AG08396 (cell line): ENCODE measurements at regions not wholly inside any gene's neighbourhood (a gene's known extent, or its start where the extent isn't known, plus 50 kb on each side); places are given as distances from the start of the nearest gene placed in this dataset.
A peak's percentile ranks its signal among the peaks of the same experiment; 100 is the strongest.

Source experiments
- DNase-seq: peaks from one replicate; pipeline ENCODE4 v3.0.0; 2012; ENCODE audit warnings: low spot score, mixed read lengths

DNA sequence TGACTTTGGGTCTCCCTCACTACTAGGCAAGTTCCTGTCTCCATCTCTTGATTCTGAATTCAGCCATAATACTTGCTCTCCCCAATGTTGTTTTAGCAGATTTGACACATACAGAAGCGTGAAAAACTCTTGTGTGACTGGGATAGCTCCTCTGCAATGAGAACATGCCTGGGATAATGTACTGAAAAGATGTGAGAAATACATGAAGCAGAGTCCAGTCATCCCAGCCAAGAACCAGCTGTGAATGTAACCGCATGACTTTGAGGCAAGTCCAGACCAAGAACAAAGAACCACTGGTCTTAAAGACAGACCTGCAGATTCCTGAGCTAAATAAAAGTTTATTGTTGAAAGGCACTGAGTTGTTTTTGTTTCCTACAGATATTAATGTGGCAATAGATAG lies 135.0 kb downstream of the NMUR2 start:
- DNase-seq: no peak

DNA sequence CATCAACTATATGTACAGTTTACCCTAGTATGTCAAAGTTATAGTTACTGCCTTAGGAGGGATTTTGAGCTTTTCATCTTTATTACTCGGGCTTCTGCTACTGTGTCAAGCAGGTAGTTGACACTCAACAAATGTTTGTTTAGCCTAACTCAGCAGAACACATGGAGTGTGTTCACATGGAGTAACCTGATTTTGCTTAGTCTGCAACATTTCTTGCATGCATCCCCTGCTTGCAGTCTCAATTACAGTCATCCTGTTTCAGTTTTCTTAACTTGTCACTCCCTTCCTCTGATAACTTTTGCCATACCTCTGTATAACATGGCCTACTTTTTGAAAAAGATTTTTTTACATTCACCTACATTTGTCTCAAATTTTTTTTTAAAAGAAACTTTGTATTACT lies 135.5 kb downstream of the NMUR2 start:
- no peak for DNase-seq

DNA sequence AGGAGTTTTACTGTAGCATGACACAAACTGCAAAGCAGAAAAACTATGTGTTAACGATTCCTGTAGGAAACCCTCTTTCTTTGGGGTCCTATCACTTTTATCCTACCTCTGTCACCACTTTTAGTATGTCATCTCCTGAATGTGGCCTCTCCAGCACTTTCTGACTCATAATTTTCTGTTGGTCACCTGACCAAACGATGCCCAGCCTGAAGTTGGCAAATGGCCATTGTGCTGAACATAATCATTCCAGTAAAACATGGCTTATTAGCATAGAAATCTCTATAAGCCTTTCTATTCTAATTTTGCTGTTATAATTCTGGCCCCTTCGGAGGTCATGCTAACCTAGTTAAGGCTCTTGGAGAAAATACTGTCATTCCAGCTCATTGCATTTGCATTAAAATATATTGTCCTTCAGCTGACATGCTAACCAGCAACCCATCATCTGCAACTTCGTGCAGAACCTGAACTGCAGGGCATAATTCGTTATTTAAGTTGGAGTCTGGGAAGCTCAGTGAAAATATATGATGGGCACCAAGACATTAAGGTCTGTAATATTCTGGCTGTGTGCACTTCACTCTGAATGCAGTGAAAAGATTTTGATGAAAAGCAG lies 140.3 kb downstream of the NMUR2 start:
- no peak for DNase-seq

DNA sequence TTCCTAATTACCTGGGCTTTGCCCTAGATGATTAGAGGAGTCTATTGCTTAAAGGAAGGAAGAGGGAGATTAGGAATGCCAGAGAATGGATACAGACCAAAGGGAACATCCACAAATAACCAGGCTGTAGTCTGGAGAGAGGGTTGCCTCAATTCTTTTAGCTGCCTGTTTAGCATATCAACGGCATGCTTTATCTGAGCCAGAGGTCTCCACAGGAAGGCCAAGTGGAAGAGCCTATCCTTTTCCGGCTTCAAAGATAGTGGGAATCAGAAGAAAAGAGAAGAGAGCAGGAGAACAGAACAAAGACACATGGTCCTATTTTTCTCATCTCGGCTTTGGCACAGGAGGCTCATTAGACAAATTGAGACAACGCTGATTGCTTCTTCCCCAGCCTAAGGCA lies 142.4 kb downstream of the NMUR2 start:
- no peak for DNase-seq

DNA sequence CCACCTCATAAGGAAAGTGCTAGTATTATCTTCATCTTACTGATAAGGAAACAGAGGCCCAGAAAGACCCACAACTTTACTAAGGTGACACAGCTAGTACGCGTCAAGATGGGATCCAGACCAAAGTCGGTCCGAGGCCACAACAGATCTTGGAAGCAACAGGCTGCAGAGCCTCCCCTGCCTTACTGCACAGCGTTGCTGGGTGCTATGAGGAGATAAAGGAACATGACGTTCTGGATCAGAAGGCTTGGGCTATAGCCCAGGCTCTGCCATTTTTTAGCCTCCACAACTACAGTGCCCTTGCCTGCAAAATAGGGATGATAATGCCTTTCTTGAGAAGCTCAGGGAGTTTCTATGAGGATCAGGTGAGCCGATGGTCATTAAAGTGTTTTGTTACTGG lies 144.1 kb downstream of the NMUR2 start:
- DNase-seq: no peak

DNA sequence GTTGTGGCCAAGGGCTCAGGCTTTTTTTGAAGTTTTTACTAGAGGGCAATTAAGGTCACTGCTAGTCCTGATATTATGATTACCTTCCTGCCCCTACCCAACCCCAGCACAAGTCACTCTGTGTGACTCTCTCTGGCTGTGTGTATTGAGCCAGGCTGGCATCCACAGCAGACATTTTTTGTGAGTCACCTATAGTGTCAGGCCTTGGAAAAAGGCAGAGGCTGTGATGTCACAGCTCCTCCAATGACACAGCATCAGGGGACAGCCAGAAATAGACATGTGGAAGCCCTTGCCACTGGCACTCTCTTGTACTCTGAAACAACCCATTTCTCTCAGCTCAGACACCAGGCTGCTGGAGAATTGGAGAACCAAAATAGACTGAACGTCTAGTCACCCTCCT lies 145.4 kb downstream of the NMUR2 start:
- DNase-seq: no peak

DNA sequence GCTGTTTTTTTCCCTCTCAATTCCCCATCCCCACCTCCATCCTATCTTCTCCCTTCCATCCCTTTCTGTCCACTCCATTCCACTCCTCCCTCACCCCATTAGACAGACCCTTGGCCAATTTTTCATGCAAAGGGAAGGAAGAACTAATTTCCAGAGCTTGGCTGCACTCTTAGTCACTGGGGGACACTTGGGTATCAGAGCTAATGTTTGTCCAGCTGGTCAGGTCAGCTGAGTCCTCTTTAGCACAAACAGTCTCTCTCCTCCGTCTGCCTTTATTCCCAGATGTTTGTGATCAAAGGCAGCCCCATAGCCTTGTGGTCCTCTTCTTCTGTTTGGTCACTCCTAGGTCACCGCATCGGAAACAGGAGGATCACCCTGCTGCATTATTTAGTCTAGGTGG lies 148.5 kb downstream of the NMUR2 start:
- no peak for DNase-seq

DNA sequence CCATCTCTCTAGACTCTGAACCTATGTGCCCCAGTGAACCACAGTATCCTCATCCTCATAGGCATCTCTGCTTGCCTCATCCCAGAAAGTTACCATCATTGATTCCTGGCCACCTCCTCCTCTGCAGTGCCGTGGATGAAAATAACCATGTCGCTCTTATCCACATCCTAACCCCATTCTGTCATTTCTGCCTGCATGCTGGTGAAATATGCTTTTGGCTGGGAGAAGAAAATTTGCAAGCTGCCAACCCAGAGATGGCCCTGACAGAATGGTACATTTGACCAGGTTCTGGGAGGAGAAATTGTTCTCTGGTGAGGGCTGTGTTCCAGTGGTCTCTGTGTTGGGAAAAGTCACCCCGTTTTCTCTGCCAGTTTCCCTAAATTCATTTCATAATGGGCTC lies 149.7 kb downstream of the NMUR2 start:
- no peak for DNase-seq

DNA sequence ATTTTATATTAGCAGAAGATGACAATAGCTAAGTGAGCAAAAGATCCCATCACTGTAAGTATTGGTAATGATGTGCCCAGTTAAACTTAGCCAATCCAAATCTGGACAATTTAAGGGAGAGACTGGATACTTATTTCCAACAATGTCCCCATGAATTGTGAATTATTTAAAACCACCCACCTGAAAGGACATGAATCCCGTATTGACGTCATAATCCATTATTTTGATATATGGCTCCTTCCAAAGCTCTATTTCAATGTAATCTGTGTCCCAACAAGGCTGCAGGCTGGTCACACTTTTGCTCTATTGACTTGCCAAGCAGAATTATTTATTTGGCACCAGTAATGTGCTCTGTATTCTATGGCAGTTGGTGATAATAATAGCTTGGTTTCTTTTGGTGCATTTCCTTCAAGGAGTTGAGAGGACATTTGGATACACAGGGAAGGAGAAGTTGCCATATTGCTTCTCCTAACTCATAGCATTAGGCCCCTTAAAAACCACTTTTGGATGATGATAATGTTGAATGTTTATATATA lies 157.2 kb downstream of the NMUR2 start:
- DNase-seq: no peak

DNA sequence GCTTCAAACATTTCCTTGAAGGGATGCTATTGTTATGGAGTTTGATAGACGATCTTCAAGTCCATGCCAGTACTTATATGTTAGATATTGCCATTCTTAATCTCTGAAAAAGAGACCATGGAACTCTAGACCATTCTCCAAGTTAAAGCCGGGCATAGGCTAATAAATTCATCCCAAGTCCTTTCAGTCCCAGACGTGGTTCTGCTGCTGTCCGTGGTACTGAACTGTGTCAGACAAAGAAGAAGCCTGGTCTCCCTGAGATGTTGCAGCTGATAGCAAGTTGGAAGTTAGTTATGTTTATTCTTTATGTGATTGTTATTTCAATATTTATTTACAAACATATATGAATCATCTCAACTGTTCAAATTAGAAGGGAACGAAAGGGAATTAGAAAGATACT lies 158.7 kb downstream of the NMUR2 start:
- DNase-seq: peak; percentile 4

DNA sequence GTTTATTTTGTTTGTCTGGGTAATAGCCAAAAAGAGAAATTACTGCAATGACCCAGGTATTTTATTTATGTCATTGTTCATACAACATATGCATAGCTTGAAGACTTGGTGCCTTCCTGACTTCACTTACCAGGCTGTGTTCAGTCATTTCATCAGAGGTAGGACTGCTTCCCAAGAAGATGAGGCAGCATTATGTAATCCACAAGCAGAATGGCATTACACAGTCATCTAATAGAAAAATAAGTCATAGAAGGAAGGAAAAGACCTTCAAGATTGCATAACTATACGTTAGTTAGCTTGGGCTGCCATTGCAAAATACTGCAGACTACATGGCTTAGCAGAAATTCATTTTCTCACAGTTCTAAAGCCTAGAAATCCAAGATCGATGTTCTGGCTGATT lies 167.5 kb downstream of the NMUR2 start:
- no peak for DNase-seq

DNA sequence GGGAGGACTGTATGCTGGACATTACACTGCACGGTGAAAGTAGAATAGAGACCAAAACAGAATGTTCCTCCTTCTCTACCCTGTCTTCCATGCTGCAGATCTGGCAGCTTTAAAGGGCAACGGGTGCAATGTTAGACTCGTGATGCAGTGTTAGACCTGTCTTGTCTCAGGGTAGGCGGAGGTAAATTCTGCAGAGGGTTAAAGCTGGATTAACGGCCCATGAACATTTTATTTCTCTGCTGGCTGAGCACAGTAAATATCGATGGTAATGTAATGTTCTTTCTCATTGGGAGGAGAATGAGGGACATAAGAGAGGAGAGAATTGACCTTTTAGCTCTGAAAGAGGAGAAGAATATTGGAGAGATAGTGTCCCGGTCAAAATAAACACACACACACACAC lies 178.9 kb downstream of the NMUR2 start:
- DNase-seq: no peak

DNA sequence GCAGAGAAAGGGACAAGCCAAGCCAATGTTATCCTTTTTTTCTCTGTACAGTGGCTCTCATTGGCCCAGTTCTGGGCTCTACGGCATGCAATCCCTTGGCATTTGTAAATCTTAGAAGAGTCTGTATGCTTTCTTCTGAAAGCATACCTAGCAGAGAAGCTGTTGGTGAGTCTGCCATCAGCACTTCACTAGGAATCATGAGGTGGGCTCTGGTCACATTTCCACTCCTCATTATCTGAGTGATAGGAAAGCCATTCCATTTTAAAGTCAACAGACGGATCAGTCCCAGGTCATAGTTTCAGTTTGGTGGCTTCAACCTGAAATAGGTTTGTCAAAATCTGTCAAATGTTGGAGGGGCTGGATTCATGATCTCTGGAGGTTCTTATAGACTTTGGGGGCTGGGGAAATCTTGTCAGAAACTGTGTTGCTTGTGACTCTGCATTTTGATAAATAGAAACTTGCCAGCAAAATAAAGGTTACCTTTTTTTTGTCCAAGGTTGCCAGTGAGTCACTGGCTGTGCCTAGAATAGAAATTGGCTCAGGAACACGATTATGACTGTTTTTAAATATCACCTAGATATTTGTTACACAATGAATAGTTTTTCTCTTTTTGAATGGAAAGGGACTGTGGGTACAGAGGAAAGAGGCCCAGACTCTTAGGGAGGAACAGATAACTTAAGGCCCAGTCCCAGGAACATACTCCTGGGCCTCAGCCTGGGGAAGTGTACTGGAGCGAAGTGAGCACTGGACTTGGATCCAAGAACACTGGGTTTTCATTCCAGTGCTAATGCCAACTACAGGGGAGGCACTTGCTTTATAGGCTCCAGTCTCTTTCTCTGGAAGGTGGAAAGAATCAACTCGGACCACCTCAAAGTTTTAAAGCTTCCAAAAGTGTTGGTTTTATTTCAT lies 183.1 kb downstream of the NMUR2 start:
- no peak for DNase-seq

DNA sequence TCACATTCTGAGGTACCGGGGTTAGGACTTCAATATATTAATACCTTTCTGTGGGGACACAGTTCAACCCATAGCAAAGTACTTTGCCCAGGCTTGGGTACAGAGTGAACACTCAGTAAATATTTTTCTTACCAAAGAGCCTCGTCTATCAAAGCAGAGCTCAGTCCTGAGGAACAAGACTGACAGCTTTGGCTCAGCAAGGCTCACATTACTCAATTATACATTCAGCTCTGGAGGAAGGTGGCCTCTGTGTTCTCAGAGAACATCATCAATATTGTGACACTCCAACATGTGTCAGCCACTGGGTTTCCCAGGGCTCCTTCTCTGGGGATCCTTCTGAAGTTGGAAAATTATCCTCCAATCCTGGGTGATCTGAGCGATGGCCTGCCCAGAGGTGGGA lies 186.4 kb downstream of the NMUR2 start:
- no peak for DNase-seq

DNA sequence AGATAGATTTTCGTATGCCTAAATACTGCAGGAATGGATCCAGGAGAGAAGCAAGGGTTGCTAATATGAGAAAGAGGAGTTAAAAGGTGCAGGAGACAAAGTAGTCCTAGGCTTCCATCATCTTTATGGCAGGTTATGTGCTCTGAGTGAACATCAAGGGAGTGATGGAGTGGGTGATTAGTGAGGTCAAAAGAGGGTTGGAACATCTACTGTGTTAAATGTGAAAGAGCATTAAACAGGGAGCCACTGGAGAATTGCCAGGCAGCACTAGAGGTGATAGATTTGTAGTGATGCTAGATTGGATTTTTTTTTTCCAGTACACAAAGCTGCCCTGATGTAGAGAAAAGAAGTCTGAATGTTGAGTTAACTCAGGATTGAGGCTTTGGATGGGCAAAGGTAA lies 199.3 kb downstream of the NMUR2 start:
- no peak for DNase-seq

DNA sequence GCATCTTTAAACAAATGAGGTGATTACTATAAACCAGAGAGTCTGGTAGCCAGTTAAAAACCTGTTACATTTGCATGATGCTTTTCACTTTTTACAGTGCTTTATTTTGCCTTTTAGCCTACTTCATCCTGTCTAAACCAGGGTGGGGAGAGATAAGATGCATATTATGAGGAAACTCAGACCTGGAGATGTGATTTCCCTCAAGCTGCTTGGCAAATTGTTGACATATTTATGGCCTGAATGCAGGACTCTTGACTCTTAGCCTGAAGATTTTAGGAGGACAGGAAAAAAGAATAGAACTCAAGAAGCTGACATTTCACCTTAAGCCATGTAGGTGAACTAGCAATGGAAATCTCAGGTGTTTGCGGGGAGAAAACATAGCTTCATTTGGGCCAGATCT lies 202.8 kb downstream of the NMUR2 start:
- no peak for DNase-seq

DNA sequence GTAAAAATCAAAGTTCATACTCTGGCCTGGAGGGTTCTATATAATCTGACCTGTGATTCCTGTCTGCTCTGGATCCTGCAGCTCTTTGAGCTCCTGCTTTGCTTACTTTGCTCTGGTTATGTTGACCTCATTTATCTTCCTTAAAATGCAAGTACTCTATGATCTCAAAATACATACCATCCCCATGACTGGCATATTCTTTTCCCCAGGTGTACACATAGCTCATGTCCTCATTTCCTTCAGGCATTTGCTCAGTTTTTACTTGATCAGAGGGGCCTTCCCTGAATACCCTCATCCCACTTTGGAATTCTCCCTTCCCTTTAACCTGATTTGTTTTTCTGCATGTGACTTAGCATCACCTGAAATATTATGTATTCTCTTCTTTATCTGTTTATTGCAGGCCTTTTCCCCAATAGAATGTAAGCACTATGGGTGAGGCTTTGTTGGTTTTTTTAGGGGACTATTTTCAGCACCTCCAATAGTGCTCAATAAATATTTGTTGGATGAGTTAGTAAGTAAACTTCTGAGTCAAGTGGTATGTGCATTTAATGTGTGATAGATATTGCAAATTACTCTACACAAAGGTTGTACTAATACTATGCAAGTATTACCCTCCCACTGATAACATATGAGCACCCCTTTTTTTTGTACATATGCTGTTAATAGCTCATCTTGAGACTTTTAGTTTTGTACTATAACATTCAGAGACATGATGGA lies 211.5 kb downstream of the NMUR2 start:
- no peak for DNase-seq

DNA sequence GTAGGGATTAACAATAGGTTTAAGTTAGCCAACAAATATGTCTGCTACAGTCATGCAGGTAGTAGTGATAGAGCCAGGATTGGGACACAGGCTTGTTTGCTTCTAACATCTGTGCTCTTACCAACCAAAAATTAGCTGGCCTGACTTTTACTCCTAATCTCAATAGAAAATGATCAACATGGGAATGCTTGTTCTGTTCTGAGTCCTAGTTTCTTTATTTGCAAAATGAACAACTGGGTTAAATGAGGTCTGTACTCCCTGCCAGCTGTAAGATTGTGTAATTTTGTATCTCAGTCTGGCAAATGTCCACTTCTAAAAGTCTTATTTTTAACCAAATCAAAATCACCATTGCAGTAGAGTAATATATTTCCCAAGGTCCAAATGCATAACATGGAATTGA lies 216.8 kb downstream of the NMUR2 start:
- no peak for DNase-seq

DNA sequence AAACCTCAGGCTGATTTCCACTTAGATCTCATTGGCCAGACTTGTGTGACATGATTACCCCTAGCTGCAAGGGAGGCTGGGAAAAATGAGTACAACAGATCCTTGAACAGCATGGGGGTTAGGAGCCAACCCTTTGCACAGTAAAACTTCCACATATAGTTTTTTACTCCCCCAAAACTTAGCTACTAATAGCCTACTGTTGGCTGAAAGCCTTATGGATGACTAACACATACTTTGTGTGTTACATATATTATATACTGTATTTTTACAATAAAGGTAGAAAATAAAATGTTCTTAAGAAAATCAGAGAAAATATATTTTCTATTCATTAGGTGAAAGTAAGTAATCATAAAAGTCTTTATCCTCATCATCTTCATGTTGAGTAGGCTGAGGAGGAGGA lies 217.4 kb downstream of the NMUR2 start:
- DNase-seq: no peak

DNA sequence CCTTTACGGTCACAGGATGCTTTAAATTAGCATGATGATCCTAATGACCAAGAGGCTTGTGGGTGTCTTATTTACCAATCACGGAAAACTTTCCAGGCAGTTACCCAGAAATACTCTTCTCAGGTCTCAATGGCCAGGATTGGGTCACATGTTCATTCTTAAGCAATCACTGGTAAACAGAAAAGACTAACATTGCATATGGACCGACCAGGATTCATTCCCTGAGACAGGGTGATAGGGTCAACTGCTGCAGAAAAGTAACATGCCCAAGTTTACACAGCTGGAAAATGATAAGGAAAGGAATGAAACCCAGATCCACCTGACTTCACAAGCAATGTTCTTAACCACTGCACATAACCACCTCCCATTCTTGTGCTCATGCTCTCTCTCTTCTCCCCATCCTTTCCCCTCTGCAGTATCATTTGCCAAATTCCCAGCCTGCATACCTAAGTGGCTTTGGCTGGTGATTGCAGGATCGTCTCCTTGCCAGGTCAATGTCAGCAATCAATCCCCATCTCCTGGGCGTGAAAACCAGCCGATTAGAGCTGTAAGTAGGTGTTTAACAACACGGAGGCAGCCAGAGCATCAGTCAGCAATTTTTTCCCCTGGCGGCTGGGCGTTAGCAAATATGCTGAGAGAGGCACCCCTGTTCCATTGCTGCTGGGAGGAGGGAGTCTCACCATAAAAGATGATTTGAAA lies 219.4 kb downstream of the NMUR2 start:
- no peak for DNase-seq

DNA sequence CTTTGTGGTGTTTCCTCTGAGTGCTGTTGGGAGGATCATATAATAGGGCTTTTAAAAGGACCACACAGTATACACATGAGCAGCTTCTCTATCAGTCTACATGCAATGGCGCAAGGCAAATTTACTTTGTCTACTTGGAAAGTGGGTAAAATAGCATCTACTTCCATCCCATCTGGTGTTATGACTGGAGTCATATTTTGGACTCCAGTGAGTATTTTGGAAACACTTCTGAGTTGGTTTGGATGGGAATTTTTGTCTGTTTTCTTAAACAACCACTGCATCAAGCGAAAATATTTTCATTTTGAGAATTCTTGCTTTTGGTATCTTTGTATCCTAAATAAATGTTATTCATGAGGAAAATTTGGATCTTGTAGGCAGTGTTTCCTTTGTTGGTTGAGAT lies 220.8 kb downstream of the NMUR2 start:
- no peak for DNase-seq

DNA sequence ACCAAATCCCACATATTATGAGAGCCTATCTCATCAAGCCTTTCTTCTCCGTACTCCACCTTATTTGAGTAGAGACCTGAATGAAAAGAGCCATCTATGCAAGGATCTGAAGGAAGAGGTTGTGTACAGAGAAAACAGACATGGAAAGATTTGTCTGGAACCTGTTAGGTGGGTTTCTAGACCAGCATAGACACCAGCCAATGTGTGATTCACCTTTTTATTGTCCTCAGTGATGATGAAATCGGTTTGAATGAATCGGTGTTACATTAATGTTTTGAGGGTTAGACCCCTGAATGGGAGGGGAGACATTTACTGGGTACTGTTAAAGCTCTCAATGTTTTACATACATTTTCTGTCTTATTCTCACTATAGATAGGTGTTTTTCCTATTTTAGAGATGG lies 223.6 kb downstream of the NMUR2 start:
- DNase-seq: no peak
